ENCODE measurements at regions not wholly inside any gene's neighbourhood (a gene's known extent, or its start where the extent isn't known, plus 50 kb on each side); places are given as distances from the start of the nearest gene placed in this dataset.
"Not testable (repeated sequence)": the region's sequence is repeated elsewhere in the genome, so short reads cannot be mapped to it uniquely, and the experiment has no call there.

DNA sequence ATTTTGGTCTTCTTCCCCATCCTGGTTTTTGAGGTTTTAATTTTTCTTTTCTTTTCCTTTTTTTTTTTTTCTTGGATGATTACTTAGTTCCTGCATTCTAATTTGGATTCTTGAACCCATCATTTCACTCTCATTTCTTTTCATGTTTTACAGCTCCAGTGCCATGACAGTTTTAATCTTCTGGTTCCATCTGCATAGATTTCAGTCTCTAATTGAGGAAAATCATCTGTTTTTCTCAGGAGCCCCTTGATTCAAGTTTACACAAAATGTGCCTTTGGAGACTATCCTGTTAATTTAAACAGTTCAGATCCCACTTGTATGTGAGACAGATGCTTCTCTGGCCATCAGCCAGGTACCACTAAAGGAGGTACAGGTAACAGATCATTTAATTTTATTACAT, 379.9 kb downstream of the PIK3C3 start:
- no peak for DNase-seq

DNA sequence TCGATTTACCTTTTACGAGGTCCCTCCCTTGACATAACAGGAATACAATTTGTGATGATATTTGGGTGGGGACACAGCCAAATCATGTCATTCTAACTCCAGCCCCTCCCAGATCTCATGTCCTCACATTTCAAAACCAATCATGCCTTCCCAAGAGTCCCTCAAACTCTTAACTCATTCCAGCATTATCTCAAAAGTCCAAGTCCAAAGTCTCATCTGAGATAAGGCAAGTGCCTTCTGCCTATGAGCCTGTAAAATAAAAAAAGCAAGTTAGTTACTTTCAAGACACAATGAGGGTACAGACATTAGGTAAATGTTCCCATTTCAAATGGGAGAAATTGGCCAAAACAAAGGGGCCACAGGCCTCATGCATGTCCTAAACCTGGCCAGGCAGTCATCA, 381.1 kb downstream of the PIK3C3 start:
- DNase-seq: no peak

DNA sequence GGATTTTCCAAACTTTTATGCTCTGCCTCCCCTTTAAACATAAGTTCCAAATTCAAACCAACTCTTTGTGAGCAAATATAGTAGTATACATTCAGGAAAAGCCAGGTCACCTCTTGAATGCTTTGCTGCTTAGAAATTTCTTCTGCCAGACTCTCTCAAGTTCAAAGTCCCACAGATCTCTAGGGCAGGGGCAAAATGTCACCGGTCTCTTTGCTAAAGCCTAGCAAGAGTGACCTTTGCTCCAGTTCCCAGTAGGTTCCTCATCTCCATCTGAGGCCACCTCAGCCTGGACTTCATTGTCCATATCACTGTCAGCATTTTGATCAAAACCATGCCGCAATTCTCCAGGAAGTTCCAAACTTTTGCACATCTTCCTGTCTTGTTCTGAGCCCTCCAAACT, 382.3 kb downstream of the PIK3C3 start:
- not testable (repeated sequence) for DNase-seq

DNA sequence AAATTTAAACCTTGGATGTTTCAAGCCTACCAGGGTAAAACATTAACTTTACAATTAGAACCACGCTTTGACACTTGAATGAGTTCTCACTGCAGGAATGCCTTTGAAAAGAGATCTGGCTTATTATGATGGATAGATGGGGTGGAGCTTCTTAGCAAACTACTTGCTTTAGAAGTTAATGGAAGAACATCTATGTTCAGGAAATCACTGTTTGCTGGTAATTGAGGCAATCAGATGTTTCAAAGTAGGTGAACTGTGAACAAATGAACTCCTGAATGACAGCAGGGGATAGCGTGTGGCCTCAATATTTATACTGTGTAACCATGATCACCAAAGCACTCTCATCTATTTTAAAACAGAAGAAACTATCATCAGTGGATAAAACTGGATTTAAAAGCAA, 383.6 kb downstream of the PIK3C3 start:
- DNase-seq: no peak

DNA sequence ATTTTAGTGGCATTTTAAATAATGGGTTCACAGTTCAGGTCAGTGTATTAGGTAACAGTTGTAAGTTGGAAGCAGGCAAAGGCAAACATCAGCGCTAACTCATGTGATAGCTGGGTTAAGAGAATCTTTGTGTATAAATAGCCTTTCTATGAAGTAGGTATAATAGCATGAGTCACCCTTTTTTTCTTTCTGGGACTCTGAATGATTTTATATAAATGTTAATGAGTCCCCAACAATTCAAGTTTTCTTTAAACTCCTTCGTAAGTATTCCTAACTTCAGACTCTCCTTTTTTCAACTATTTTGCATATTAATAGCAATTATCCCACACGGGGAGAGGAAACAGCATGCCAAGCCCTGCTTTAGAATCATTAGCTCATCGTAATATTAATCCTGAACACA, 384.3 kb downstream of the PIK3C3 start:
- DNase-seq: no peak

DNA sequence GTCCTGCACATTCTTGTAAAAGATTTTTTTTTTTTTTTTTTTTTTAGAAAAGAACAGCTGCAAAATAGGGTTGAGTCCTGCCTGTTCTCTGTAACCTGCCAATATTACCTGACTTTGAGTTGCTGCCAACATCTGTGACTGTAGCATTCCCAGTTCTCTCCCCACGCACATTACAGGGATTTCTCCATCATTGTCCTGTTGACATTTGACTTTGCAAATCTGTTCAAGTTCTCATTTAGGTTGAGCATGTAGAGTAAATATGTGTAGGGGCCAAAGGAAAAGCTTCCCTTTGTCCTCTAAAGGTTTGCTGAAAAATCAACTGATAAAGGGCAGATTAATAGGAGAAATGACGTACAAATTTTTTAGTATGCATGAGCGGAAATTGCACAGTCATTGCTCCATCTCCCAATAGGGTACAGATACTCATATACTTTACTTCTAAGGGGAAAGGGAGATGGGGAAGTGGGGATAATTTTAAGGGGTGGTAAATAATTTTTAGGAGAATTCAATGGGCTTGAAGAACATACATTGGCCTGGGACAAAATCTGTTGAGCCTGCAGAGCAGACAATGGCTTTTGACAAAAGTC, 385.5 kb downstream of the PIK3C3 start:
- DNase-seq: no peak

DNA sequence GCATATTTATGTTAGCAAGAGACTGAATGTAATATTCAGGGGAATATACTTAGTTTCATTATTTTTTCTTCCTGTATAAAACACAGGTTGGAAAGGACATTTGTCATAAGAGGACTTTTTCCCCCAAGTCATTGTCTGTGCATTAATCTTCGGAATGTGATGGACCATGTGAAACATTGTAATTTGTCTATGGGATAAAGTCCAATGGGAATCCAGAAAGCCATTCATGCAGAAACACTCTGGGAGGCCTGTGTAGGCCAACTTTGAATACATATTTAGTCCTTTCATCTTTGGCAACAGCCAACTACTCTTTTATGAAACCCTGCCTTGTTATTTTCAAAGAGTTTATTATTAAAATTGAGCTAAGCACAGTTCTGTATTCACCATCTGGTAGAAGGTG, 386.4 kb downstream of the PIK3C3 start:
- no peak for DNase-seq

DNA sequence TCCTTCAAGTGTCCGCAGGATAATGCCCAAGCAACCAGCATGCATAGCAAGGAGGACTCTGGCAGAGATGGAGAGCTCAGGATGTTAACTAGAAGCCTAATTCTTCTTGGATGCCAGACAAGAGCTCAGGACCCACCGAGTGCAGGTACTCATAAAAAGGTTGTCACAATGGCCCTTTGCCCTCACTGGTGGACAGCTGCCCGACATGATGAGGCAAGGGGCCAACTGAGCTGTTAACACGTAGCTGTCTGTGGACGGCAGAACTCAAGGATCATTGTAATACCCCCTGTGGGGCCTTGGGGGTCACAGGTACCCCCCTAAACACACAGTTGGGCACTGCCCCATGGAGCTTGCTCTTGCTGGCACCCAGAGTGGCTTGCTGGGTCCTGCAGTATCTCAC, 393.7 kb downstream of the PIK3C3 start:
- no peak for DNase-seq

DNA sequence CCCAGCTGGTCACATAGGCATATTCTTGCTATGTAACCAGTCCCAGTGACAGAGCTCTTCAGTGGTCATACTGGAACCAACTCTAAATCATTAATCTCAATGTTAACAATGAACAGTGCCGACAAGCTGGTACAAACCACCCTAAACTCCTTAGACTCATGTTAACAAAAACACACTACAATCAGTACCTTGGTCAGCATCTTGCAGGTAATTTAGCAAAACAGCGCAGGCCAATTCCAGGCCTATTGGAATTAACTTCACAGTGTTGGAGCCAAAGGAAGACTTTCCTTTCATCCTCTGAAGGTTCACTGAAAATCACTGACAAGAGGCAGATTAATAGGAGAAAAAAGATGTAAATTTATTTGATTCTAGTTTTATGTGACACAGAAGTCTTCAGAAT, 396.4 kb downstream of the PIK3C3 start:
- DNase-seq: no peak

DNA sequence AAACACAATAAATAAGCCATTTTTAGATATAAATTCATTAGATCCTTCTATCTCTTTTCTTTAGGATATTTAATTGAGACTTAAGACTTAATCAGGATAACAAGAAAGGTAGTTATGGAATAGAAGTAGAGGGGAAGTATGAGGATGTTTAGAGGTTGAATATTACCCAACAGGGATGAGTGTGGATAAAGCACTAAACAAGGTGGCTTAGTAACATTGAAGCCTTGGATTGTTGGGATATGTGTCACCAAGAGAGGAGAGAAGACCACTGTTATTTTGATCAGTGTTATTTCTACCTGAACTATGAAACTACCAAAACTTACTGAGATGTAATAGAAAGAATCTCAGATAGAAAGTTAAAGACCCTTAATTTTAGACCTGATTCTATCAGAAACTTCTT, 405.7 kb downstream of the PIK3C3 start:
- no peak for DNase-seq

DNA sequence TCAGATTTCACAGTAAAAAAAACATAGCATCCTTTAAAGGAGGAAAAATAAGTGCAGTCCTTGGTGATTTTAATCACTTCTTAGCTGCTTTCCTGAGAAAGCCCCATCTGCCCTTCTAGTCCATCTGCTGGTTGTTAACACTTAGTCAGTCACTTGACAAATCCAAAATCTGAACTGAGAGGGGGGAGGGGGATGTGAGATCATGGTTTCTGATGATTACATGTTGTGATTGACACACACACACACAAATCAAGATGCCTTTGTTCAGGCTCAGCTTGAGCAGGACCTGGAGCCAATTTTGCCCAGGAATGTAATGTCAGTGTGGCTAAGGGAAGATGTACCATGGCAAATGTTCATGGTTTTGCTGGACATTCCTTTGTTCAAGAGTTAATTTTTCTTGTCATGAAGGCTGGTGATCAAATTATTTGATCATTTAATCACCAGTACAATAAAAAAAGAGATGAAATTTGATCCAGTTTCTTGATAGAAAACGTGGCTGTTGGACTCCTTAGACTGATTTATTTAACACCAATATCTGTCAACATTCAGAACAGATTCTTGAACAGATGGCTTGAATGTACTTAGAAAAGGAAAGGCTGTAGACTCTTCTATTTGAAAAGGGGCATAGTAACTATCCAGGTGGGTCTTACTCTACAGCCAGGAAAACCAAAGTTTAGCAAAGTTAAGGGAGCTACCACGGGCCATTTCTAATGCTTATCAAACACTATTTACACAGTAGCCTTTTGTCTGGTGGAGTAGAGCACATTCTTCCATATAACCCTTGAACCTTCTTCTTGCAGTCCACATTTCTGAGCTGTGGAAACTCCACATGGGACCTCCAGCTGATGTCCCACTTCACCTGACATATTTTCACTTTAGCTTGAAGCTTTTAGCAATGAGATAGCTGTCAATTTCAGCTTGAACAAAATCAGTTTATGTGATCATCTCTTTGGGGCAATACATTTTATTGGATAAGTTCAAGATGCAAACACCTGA, 408.7 kb downstream of the PIK3C3 start:
- DNase-seq: no peak

DNA sequence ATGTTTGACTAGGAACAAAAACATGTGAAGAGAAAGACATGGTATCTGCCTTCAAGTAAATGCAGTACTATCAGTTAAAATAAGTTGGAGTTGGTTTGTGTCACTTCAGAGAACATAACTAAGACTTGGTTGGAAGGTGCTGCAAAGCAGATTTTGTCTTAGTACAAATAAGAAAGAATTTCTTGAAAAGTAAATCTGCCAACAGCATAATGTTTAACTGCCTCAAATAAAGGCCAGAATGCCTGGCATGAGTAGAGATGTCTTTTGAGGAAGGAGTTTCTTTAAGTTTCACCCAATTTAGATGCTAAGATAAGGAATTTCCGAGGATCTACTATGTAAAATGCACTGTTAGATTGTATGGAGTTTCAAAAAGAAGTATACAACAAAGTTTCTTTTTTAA, 409.7 kb downstream of the PIK3C3 start:
- DNase-seq: no peak

DNA sequence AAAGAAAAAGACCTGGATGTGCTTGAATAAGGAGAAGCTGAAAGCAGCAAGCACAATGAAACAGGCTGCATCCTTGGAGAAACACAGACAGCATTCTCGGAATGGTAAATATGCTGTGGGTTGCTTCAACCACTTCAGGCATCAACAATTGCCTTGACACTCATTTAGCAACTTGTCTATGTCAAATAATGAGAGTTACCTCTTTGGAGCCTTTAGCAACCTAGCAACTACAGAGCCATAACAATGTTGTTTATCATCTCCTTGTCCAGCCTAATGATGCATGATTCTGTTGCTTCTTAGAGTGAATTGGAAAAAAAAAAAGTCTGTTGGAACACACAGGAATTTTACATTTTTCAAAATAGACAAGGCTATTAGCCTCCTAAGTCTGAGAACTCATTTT, 410.6 kb downstream of the PIK3C3 start:
- no peak for DNase-seq

DNA sequence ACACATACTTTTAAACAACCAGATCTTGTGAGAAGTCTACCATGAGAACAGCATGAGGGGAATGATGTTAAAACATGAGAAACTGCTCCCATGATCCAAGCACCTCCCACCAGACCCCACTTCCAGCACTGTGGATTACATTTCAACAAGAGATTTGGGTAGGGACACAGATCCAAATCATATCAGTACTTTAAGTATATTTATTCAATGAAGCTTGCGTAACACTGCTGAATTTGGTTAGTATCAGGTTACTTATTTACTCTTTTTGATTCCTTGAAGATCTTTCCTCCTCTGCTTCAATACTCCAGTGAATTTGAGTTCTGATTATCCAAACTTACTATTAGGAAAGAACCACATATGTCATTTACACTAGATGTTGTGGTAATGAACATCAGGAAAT, 418.6 kb downstream of the PIK3C3 start:
- no peak for DNase-seq

DNA sequence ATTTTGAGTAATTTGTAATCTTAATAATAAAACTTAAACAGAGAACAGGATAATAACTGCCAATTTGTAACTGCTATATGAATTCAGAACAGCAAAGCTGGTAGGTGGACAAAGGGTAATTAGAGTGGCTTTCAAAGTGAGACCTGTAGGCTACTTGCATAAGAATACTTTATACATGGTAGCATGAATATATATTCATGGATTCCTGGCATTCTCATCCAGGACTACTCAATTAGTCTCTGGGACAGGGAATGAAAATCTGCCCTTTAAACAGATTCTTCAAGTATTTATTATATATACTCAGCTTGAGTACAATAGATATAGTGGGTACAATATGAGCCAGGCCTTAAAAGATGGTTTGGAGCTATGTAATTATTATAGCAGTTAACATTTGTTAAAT, 419.9 kb downstream of the PIK3C3 start:
- DNase-seq: no peak

DNA sequence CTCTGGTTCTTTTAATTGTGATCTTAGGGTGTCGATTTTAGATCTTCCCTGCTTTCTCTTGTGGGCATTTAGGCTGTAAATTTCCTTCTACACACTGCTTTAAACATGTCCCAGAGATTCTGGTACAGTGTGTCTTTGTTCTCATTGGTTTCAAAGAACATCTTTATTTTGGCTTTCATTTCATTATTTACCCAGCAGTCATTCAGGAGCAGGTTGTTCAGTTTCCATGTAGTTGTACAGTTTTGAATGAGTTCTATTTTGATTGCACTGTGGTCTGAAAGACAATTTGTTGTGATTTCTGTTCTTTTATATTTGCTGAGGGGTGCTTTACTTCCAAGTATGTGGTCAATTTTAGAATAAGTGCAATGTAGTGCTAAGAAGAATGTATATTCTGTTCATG, 423.8 kb downstream of the PIK3C3 start:
- not testable (repeated sequence) for DNase-seq

DNA sequence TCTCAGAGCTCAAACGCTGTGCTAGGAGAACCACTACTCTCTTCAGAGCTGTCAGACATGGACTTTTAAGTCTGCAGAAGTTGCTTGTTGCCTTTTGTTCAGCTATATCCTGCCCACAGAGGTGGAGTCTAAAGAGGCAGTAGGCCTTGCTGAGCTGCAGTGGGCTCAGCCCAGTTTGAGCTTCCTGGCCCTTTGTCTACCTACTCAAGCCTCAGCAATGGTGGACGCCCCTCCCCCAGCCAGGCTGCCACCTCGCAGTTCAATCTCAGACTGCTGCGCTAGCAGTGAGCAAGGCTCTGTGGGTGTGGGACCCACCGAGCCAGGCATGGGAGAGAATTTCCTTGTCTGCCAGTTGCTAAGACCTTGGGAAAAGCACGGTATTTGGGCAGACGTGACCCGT, 426.2 kb downstream of the PIK3C3 start:
- not testable (repeated sequence) for DNase-seq

DNA sequence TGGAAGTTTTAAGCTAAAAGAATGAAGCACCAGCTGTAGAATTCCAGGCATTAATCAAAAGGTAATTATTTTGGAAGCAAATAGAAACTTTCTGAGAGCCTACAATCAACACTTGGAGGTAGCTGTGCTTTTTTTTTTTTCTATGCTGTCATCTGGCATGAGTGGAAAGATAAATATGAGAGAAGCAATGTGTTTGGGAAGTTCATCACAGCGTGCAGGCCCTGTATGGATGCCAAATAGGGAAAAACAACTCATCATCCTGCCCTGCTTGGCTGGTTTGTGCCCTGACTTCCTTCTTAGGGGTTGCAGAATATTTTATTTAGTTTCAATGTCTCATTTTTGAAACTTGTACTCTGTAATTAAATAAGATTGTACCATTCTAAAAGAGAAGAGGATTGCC, 437.4 kb downstream of the PIK3C3 start:
- no peak for DNase-seq

DNA sequence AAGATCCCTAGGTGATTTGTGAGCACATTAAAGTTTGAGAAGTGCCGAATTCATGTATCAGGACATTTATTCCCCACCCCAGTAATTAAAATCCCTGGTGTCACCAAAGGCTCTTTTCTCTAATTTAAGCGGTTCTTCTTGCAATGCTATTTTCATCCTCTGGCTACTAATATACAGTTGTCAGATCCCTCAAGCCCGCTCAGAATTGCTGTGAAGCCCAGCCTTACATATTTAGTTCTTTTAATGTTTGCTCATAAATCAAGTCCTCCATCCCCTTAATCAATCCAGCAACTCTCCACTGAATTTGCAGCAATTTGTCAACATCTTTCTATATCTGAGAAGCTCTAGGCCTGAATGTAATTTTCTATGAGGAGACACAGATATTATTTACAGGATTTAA, 437.9 kb downstream of the PIK3C3 start:
- no peak for DNase-seq

DNA sequence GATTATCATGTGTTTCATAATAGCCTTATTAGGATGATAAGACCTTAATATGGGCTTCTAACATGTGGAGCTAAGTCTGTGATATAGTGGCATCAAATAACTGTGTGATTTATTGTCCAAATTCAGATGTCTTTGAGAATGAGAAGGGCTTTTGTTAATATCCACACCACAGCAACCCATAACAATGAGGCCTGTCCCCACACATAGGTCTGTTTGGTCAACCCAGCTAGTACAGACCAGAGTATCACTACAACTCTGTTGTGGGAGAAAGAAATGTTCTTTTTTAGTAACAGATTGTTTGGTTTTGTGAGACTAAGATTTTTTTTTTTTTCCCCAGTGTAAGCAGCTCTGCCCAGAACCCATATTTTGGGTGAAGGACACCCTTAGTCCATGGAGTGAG, 439.2 kb downstream of the PIK3C3 start:
- DNase-seq: no peak

DNA sequence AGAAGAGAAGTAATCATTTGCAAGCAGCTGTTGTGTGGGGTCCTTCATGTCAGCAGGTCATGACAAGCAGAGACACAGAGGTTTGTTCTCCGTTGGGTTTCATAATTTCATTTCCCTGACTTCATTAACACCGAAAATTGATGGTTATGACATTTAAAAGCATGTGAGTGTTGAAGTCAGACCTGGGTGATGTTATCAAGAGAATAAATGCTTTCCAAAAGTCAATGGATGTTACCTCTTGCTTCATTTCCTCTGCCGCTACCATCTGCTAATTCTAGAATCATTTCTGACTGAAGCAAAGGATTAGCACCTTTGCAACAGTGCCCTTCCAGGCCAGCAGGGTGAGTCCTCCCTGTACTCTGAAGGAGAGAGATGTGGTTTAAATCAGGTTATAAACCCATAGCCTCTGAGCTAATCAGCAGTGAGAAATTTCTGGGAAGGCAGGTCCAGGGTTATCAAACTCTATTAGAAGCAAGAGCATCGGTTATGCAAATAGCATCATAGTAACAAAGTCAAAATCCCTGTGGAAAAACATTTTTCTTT, 446.2 kb downstream of the PIK3C3 start:
- DNase-seq: no peak

DNA sequence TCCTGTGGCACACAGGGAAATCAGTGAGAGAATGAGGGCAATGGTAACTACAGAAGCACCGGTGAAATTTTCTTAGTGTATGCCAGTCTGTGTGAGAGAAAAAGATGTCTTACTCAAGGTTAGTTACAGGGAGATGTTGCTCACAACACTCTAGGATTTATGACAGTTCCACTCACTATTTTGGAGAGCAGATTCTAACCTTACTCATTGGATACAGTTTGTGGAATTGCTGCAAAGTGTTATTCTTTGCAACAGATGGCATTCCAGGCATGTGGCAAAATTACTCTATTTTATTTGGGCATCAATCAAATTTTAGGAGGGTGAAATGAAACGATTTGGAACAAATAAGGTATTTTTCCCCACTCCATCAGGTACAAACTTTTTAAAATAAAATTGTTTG, 449.1 kb downstream of the PIK3C3 start:
- DNase-seq: no peak

DNA sequence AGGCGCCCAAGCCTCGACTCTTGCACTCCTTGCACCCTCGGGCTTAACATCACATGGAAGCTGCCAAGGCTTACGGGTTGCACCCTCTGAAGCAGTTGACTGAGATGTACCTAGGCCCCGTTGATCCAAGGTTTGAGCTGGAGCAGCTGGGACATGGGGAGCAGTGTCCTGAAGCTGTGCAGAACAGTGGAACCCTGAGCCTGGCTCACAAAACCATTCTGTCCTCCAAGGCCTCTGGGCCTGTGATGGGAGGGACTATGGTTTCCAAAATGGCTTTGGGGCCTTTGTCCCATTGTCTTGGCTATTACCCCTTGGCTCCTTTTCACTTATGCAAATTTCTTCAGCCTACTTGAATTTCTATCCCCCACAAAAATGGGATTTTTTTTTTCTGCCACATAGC, 454.0 kb downstream of the PIK3C3 start:
- no peak for DNase-seq

DNA sequence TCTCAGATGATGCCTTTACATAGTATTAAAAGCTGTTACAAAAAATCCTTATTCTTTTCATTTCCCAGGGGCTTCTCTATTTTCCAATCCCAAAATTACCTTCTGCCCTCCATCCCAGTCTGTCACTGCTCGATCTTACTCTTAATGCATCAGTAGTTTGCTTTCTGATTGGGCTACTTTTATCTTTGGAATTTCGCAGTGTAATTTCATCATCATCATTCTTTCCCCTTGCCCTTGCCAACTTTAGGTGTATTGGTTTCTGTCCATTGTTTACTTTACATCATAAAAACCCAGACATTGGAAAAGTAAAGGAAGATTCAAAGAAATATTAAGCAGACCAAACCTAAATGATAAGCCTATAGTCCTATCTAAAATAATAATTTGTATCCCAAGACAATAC, 457.2 kb downstream of the PIK3C3 start:
- DNase-seq: no peak
